ENCODE measurements at regions not wholly inside any gene's neighbourhood (a gene's known extent, or its start where the extent isn't known, plus 50 kb on each side); places are given as distances from the start of the nearest gene placed in this dataset.

GRCh38 chr1:30185809-30186208 is 537.6 kb downstream of the MATN1 start:
- TF ChIP-seq EZH2phosphoT487 (IDR thresholded peaks at IDR 0.05; ENCODE audit: borderline replicate concordance, low read length) (no peak), CTCF (IDR thresholded peaks at IDR 0.05; ENCODE audit: low read depth, low read length, poor library complexity, severe bottlenecking) (no peak)
- H3K27me3 ChIP-seq (ENCODE audit: control insufficient read depth, low read length) = no peaks in the 10 kb centered on the region
- no peaks in the 10 kb centered on the region for H3K4me1 ChIP-seq (ENCODE audit: control insufficient read depth, low read length)
- no peak overlapping the region for H3K27ac ChIP-seq (ENCODE audit: low read depth, low read length)
- H3F3A ChIP-seq (ENCODE audit: control insufficient read depth, insufficient read depth) = no peaks in the 10 kb centered on the region
- H4K20me1 ChIP-seq (ENCODE audit: control insufficient read depth, insufficient read depth, low read depth, low read length) = no peaks in the 10 kb centered on the region
- H3K4me2 ChIP-seq (ENCODE audit: low read length) = no peak overlapping the region
- no peaks in the 10 kb centered on the region for H3K36me3 ChIP-seq (ENCODE audit: control insufficient read depth, low read length)
- no peak overlapping the region for H3K4me3 ChIP-seq (ENCODE audit: low read length)
- no peaks in the 10 kb centered on the region for H3K9me2 ChIP-seq (replicated peaks; ENCODE audit: control insufficient read depth, low read length)
- no peaks in the 10 kb centered on the region for H3K9me3 ChIP-seq (ENCODE audit: control insufficient read depth, insufficient read depth, low read length)
- no peaks in the 10 kb centered on the region for H3K79me2 ChIP-seq (ENCODE audit: control insufficient read depth, low read length)

- Histone ChIP-seq H3K27me3 (ENCODE audit: control insufficient read depth, low read length) (no peaks in the 10 kb centered on the region), H3K4me2 (ENCODE audit: low read length) (no peak overlapping the region), H3K9me3 (ENCODE audit: control insufficient read depth, insufficient read depth, low read length) (no peaks in the 10 kb centered on the region), H3K4me3 (ENCODE audit: low read length) (no peak overlapping the region), H3K79me2 (ENCODE audit: control insufficient read depth, low read length) (no peaks in the 10 kb centered on the region), H3K36me3 (ENCODE audit: control insufficient read depth, low read length) (no peaks in the 10 kb centered on the region), H4K20me1 (ENCODE audit: control insufficient read depth, insufficient read depth, low read depth, low read length) (no peaks in the 10 kb centered on the region), H3F3A (ENCODE audit: control insufficient read depth, insufficient read depth) (no peaks in the 10 kb centered on the region), H3K9me2 (replicated peaks; ENCODE audit: control insufficient read depth, low read length) (no peaks in the 10 kb centered on the region), H3K4me1 (ENCODE audit: control insufficient read depth, low read length) (no peaks in the 10 kb centered on the region), H3K27ac (ENCODE audit: low read depth, low read length) (no peak overlapping the region)
- TF ChIP-seq CTCF (IDR thresholded peaks at IDR 0.05; ENCODE audit: low read depth, low read length, poor library complexity, severe bottlenecking) (no peak), EZH2phosphoT487 (IDR thresholded peaks at IDR 0.05; ENCODE audit: borderline replicate concordance, low read length) (no peak)
These were observed 538.1 kb downstream of the MATN1 start for GRCh38 chr1:30185313-30185712.

GRCh38 chr1:30184393-30185141 is 538.8 kb downstream of the MATN1 start:
- Histone ChIP-seq H4K20me1 (ENCODE audit: control insufficient read depth, insufficient read depth, low read depth, low read length) (no peaks in the 10 kb centered on the region), H3K9me3 (ENCODE audit: control insufficient read depth, insufficient read depth, low read length) (no peaks in the 10 kb centered on the region), H3K79me2 (ENCODE audit: control insufficient read depth, low read length) (no peaks in the 10 kb centered on the region), H3K36me3 (ENCODE audit: control insufficient read depth, low read length) (no peaks in the 10 kb centered on the region), H3K4me3 (ENCODE audit: low read length) (no peak overlapping the region), H3K4me2 (ENCODE audit: low read length) (no peak overlapping the region), H3K4me1 (ENCODE audit: control insufficient read depth, low read length) (no peaks in the 10 kb centered on the region), H3K9me2 (replicated peaks; ENCODE audit: control insufficient read depth, low read length) (no peaks in the 10 kb centered on the region), H3K27me3 (ENCODE audit: control insufficient read depth, low read length) (no peaks in the 10 kb centered on the region), H3K27ac (ENCODE audit: low read depth, low read length) (no peak overlapping the region), H3F3A (ENCODE audit: control insufficient read depth, insufficient read depth) (no peaks in the 10 kb centered on the region)
- TF ChIP-seq EZH2phosphoT487 (IDR thresholded peaks at IDR 0.05; ENCODE audit: borderline replicate concordance, low read length) (no peak), CTCF (IDR thresholded peaks at IDR 0.05; ENCODE audit: low read depth, low read length, poor library complexity, severe bottlenecking) (no peak)
